IPS DF 4.7 (cell line): ENCODE measurements at regions not wholly inside any gene's neighbourhood (a gene's known extent, or its start where the extent isn't known, plus 50 kb on each side); places are given as distances from the start of the nearest gene placed in this dataset.

Source experiments
- DNase-seq: peaks from one replicate; pipeline ENCODE4 v3.0.0-alpha.2; 2013; ENCODE audit warnings: low spot score; ENCODE audit errors: extremely low read depth

DNA sequence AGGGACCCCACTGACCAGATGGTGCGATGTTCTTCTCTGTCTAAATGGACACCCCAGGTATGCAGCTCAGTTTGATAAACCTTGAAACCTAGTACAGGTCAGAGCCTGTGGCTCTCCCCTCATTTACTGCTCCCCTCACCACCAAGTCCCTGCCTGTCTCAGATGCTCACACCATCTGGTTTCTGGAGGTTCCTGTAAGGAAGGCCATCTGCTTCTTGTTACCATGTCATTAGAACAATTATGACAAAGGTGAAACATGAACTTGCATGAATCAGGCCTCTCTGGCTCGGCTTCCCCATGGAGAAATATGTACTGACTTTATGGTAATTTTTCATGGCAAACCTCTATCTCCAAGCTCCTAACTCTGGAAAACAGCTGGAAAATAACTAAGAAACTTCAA, 965.7 kb downstream of the UQCRFS1 start:
- no peak for DNase-seq

DNA sequence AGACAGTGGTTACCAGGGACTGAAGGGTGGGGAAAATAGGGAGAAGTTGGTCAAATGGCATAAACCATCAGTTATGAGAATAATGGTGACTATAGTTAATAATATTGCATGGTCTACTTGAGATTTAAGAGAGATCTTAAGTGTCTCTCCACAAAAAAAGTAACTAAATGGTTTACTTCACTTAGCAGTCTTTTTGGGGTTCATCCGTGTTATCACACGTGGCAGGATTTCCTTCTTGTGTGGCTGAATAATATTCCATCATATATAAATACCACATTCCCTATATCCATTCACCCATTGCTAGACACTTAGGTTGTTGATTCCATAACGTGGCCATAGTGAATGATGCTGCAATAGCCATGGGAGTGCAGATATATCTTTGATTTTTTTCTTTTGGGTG, 967.0 kb downstream of the UQCRFS1 start:
- no peak for DNase-seq

- DNase-seq: no peak
Observed at GRCh38 chr19:28244966-28245365, 968.0 kb downstream of the UQCRFS1 start.

- DNase-seq: no peak
Observed at GRCh38 chr19:28242317-28242927, 970.5 kb downstream of the UQCRFS1 start.

DNA sequence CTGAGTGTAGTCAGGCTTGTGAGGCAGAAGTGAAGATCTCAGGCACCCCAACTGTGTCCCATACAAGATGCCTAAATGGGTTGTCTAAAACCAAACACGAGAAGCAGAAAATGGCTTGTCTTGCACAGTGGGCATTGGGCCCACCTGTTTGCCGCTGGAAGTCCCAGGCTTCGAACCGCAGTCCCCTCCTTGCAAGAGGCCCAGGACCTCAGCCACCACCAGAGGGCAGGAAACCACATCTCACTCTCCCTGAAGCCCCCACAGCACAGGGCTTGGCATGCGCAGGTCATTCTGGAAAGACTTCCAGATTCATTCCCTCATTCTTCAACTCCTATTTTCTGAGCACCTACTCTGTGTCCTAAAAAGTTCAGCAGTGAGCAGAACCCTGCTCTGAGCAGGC, 973.7 kb downstream of the UQCRFS1 start:
- DNase-seq: peak; percentile 51

- DNase-seq: no peak
Observed at GRCh38 chr19:28238270-28238820, 974.6 kb downstream of the UQCRFS1 start.

DNA sequence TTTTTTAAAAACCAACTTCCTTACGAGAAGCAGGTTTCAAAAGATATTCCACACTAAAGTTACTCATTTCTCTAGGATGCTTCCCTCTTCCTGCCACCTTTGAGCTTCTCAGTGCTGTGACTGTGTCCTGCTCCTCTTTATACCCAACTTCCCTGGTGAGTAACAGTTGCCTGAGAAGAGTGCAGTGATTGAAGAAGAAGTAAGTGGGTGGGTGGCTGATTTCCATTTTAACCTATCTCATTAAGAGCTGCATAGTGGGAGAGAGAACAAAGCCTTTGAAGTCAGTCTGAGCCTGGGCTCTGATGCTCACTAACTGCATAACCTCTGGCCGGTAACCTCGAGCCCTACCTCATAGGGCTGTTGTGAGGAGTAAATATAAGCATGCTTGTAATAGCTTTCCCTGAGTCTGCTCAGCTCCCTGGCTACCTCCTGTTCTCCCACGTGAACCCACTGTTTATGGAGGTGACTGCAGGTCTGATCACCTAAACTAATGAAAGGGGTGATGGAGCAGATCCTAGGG, 977.3 kb downstream of the UQCRFS1 start:
- no peak for DNase-seq

DNA sequence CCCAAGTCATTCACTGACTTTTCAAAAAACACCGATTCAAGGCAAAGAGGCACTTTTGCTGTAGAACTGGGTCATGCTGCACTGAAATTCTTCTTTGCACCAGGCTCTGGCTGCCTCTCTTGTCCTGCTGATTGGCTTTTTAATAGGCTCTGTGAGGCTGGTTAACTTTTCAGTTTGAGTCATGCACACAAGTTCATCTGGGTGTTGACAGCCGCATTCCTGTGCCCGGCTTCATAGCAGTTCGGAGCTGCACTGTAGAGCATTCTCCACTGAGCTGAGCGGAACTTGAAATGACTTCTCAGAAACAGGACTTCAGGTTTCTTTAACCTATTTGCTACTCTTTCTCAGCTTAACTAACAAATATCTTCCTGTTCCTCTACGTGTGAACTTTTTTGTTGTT, 978.3 kb downstream of the UQCRFS1 start:
- DNase-seq: no peak

DNA sequence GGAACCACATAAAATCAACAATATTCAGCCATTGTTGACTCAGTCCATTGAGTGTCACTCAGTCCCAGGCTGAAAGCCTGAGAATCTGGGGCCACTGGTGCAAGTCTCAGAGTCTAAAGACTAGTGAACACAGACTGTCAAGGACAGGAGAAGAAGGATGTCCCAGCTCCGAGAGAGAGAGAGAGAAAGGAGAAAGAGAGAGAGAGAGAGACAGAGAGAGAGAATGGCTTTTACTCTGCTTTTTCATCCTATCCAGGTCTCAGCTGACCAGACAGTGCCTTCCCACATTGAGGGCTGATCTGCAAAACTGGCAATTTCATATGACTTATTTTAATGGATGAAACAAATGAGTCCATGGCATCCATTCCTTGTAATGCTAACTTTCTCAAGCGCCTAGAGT, 984.1 kb downstream of the UQCRFS1 start:
- no peak for DNase-seq

GRCh38 chr19:28224441-28224840, 988.5 kb downstream of the UQCRFS1 start:
- DNase-seq: no peak

GRCh38 chr19:28221736-28222135, 991.2 kb downstream of the UQCRFS1 start:
- DNase-seq: no peak

DNA sequence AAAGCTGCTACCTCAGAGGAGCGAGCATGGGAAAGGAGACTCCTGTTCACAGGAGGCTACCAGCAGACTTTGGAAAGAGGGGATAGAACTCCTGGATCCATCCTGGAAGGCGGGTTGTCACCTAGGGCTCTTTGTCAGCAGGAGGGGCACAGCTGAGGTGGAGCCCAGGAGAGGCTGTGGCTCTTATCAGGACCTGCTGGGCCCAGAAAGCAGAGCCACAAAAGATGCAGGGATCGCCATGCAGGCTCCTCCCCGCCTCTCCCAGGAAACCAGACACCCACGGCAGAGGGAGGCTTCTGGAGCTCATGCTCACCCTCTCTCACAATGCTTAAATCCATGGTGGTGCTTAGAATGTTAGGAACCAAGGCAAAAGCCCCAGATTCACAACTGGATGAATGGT, 994.2 kb downstream of the UQCRFS1 start:
- DNase-seq: no peak

DNA sequence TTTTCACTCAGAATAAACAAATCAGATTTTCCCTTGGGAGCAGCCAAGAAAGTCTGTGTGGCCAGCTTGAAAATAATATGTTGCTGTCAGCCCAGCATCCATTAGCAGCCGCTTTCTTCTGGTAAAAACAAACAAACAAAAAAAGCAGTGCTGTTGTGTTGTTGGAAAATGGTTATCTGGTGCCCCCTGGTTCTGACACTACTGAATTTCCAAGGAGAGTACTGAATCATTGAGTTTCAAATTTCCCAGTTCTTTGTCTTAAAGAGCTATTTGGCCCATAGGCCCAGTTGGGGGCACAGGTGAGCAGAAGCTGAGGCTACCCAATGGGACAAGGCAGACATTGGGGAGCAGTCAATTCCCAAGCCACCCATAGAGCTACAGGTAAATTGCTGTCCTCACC, 995.9 kb downstream of the UQCRFS1 start:
- DNase-seq: peak; percentile 53

DNA sequence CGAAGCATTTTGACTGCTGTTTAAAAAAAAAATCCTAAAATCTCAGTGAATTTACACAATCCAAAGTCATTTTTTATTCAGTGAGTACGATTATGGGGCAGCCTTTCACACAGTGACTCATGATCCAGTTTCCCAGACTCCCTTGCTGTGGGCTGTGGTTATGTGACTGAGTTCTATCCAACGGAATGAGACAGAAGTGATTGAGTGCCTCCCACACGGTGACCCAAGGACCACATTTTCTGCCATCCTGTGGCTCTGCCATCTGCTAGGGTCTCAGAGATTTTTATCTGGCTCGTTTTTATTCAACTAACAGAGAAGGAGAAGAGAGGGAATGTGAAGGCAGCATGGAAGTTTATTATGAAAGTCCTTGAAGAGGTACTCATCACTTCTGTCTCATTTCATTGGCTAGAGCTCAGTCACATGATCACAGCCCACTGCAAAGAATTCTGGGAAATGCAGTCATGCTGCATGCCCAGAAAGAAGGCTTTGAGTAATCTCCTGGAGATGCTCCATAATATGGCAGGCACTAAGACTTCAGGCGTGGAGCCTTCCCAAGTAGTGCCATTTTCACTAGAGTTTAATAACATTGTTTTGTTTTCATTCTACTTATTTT, 999.4 kb downstream of the UQCRFS1 start:
- no peak for DNase-seq

GRCh38 chr19:28210886-28211285, 1002.1 kb downstream of the UQCRFS1 start:
- no peak for DNase-seq

DNA sequence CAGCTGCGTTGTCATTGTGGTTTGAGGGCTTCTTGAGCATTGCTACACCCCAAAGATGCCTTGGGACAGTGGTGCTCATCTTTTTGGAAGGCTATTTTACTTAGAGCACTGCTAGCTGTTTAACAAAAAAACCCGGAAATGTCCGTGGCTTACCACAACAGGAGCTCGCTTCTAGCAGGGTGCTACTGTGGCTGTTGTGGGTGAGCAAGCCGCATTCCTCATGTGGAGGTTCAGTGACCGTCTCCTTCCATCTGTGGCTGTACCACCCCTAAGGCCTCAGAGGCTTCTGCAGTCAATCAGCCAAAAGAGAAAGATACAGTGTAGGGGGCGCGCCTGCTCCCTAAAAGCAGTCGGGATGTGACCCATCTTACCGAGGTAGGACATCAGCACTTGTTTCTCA, 1004.2 kb downstream of the UQCRFS1 start:
- no peak for DNase-seq

GRCh38 chr19:28207244-28207643, 1005.7 kb downstream of the UQCRFS1 start:
- DNase-seq: no peak

- DNase-seq: no peak
Observed at GRCh38 chr19:28201462-28201943, 1011.4 kb downstream of the UQCRFS1 start.

GRCh38 chr19:28199323-28199722, 1013.6 kb downstream of the UQCRFS1 start:
- no peak for DNase-seq

- DNase-seq: no peak
Observed at GRCh38 chr19:28196961-28197360, 1016.0 kb downstream of the UQCRFS1 start.

DNA sequence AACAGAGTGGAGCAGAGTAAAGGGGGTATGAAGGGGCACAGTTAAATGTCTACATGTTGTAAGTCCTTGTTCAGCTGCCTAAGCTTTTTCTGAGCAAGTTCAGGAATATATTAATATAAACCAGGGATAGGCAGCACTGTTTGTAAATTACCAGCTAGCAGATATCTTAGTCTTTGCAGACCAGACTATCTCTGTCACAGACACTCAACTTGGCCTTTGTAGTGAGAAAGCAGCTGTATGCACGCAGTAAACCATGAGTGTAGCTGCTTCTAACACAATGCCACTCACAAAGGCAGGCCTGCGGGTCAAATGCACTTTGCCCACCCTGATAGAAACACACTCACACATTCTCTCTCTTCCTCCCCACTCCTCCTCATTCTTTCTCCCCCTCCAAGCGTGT, 1016.9 kb downstream of the UQCRFS1 start:
- no peak for DNase-seq

DNA sequence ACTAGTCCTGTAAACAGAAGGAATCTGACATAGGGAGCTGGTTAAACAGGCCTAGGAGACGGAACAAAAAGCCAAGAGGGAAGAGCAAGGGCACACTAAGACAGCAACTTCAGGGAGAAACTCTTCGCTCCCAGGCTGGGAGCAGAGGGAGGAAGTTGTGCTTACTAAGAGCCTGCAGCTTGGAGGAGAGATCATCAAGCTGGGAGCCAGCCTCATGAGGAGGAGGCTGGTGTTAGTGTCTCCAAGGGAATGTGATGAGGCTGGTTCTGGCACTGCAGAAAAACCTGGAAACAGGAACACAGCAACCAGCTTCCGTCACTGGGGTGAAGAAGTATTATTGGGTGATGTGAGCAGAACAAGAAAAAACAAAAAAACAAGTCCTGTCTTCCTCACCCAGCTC, 1027.3 kb downstream of the UQCRFS1 start:
- no peak for DNase-seq

GRCh38 chr19:28184997-28185396, 1028.0 kb downstream of the UQCRFS1 start:
- no peak for DNase-seq
